HEK293T (cell line): ENCODE measurements at regions not wholly inside any gene's neighbourhood (a gene's known extent, or its start where the extent isn't known, plus 50 kb on each side); places are given as distances from the start of the nearest gene placed in this dataset.

Source experiments
- BHLHE40 ChIP-seq: fragments of 450-650 bp; IDR thresholded peaks from 2 replicates; pipeline ENCODE4 v1.6.1; 2016; ENCODE audit warnings: mild to moderate bottlenecking, moderate library complexity, borderline replicate concordance
- ELF4 ChIP-seq: fragments of 450-650 bp; IDR thresholded peaks from 2 replicates; pipeline ENCODE4 v1.6.1; 2017; ENCODE audit warnings: antibody characterized with exemption
- FOXA1 ChIP-seq: fragments of 450-650 bp; IDR thresholded peaks from 2 replicates; pipeline ENCODE4 v1.6.1; 2016; ENCODE audit warnings: mild to moderate bottlenecking
- HDGF ChIP-seq: fragments of 450-650 bp; IDR thresholded peaks from 2 replicates; pipeline ENCODE4 v1.6.1; 2017; ENCODE audit warnings: antibody characterized with exemption, borderline replicate concordance
- SP1 ChIP-seq: fragments of 450-650 bp; IDR thresholded peaks from 2 replicates; pipeline ENCODE4 v1.6.1; 2017
- TARDBP ChIP-seq: fragments of 450-650 bp; IDR thresholded peaks from 2 replicates; pipeline ENCODE4 v1.6.1; 2016
- ZNF384 ChIP-seq: fragments of 450-650 bp; IDR thresholded peaks from 2 replicates; pipeline ENCODE4 v1.6.1; 2016
- TF ChIP-seq, protein P1 (sequence below): fragments of 450-650 bp; IDR thresholded peaks from 2 replicates; pipeline ENCODE4 v1.6.1; 2016

GRCh38 chr10:20673175-20673574 is 223.9 kb downstream of the NEBL start:
- no peak for TF ChIP-seq ZNF384
- TF ChIP-seq, protein P1, sequence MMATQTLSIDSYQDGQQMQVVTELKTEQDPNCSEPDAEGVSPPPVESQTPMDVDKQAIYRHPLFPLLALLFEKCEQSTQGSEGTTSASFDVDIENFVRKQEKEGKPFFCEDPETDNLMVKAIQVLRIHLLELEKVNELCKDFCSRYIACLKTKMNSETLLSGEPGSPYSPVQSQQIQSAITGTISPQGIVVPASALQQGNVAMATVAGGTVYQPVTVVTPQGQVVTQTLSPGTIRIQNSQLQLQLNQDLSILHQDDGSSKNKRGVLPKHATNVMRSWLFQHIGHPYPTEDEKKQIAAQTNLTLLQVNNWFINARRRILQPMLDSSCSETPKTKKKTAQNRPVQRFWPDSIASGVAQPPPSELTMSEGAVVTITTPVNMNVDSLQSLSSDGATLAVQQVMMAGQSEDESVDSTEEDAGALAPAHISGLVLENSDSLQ, result no peak
- no peak for TF ChIP-seq BHLHE40
- TF ChIP-seq HDGF, result no peak
- no peak for TF ChIP-seq SP1
- no peak for TF ChIP-seq FOXA1
- no peak for TF ChIP-seq ELF4
- no peak for TF ChIP-seq TARDBP
